BLaER1 (cell line): ENCODE measurements at regions not wholly inside any gene's neighbourhood (a gene's known extent, or its start where the extent isn't known, plus 50 kb on each side); places are given as distances from the start of the nearest gene placed in this dataset.

Source experiments
- H3K27ac ChIP-seq: shearing (Covaris generic); formaldehyde crosslinking; 2 replicates; pipeline ENCODE4 v1.8.1; 2022
- H3K27me3 ChIP-seq: shearing (Covaris generic); formaldehyde crosslinking; 2 replicates; pipeline ENCODE4 v1.8.1; 2022
- H3K36me3 ChIP-seq: shearing (Covaris generic); formaldehyde crosslinking; 2 replicates; pipeline ENCODE4 v1.8.1; 2022
- H3K4me1 ChIP-seq: shearing (Covaris generic); formaldehyde crosslinking; 2 replicates; pipeline ENCODE4 v1.8.1; 2022
- H3K4me2 ChIP-seq: shearing (Covaris generic); formaldehyde crosslinking; 2 replicates; pipeline ENCODE4 v1.8.1; 2022
- H3K4me3 ChIP-seq: shearing (Covaris generic); formaldehyde crosslinking; 2 replicates; pipeline ENCODE4 v1.8.1; 2022
- H3K9ac ChIP-seq: shearing (Covaris generic); formaldehyde crosslinking; 2 replicates; pipeline ENCODE4 v1.8.1; 2022
- H3K9me3 ChIP-seq: shearing (Covaris generic); formaldehyde crosslinking; 2 replicates; pipeline ENCODE4 v1.8.1; 2022
- H4K20me1 ChIP-seq: shearing (Covaris generic); formaldehyde crosslinking; 2 replicates; pipeline ENCODE4 v1.8.1; 2022
- Cebpa-rat ChIP-seq: shearing (Covaris generic); IDR thresholded peaks from 2 replicates; pipeline ENCODE4 v1.8.1; 2022

DNA sequence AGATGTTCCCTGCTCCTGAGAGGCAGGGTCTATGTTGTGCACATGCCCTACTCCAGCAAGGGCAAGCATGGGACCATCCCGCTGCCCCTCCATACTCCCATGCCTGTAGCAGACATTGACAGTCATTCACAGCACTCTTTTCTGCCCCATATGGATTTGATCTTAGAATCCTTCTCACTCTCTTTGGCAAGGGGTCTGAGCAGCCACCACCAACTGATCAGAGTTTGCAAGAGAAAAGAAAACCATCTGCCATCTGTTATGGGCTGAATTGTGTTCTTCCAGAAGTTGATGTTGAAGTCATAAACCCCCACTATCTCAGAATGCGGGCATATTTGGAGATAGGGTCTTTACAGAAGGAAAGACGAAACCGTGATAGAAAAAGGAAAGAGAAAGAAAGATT lies 315.1 kb upstream of the CLINT1 start:
- H3K4me1 ChIP-seq: peaks cover 46% of the 10 kb centered on the region
- peak overlapping the region; percentile 98 for H3K27ac ChIP-seq
- H3K36me3 ChIP-seq: peaks cover 52% of the 10 kb centered on the region
- no peaks in the 10 kb centered on the region for H3K27me3 ChIP-seq
- no peak for TF ChIP-seq Cebpa-rat
- 0 out of 2 replicates have a peak overlapping the region, but pooled peaks have one; percentile 4 for H3K9ac ChIP-seq
- peak overlapping the region; percentile 95 for H3K4me2 ChIP-seq
- H4K20me1 ChIP-seq: no peaks in the 10 kb centered on the region
- peaks cover 54% of the 10 kb centered on the region for H3K9me3 ChIP-seq
- peak overlapping the region; percentile 73 for H3K4me3 ChIP-seq

- H3K36me3 ChIP-seq: peaks cover 52% of the 10 kb centered on the region
- H3K27ac ChIP-seq: no peak overlapping the region
- TF ChIP-seq Cebpa-rat: no peak
- no peak overlapping the region for H3K4me2 ChIP-seq
- no peaks in the 10 kb centered on the region for H4K20me1 ChIP-seq
- H3K9me3 ChIP-seq: peaks cover 68% of the 10 kb centered on the region
- no peak overlapping the region for H3K9ac ChIP-seq
- H3K27me3 ChIP-seq: no peaks in the 10 kb centered on the region
- no peak overlapping the region for H3K4me3 ChIP-seq
- H3K4me1 ChIP-seq: peaks cover 26% of the 10 kb centered on the region
Measured at GRCh38 chr5:158172005-158172404, 313.1 kb upstream of the CLINT1 start.

DNA sequence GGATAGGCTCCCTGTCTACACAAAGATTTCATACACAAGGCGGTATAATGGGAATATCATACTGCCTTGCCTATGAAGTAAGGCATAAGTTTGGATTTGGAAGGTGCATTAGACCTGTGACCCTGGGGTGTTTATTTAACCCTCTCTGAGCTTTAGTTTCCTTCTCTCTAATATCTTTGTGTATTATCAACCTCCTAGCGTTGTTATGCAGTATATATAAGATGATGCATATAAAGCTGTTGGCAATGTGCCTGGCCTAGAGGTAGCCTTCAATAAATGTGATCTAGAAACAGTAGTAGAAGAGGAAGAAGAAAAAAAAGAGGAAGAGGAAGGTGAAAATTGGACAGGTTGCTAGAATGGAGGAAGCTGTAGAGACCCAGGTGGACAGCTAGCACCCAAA lies 311.6 kb upstream of the CLINT1 start:
- H3K36me3 ChIP-seq: peaks cover 52% of the 10 kb centered on the region
- no peaks in the 10 kb centered on the region for H3K27me3 ChIP-seq
- H3K9me3 ChIP-seq: peaks cover 73% of the 10 kb centered on the region
- peaks cover 31% of the 10 kb centered on the region for H3K4me1 ChIP-seq
- no peaks in the 10 kb centered on the region for H4K20me1 ChIP-seq
- no peak overlapping the region for H3K27ac ChIP-seq
- H3K4me2 ChIP-seq: no peak overlapping the region
- no peak overlapping the region for H3K9ac ChIP-seq
- TF ChIP-seq Cebpa-rat: no peak
- H3K4me3 ChIP-seq: no peak overlapping the region

- no peaks in the 10 kb centered on the region for H3K27me3 ChIP-seq
- H3K27ac ChIP-seq: no peak overlapping the region
- no peak overlapping the region for H3K4me3 ChIP-seq
- TF ChIP-seq Cebpa-rat: no peak
- H3K4me2 ChIP-seq: no peak overlapping the region
- H3K4me1 ChIP-seq: peaks cover 31% of the 10 kb centered on the region
- H3K9ac ChIP-seq: no peak overlapping the region
- H3K36me3 ChIP-seq: peaks cover 52% of the 10 kb centered on the region
- H4K20me1 ChIP-seq: no peaks in the 10 kb centered on the region
- peaks cover 73% of the 10 kb centered on the region for H3K9me3 ChIP-seq
Measured at GRCh38 chr5:158170060-158170459, 311.1 kb upstream of the CLINT1 start.

GRCh38 chr5:158166424-158166823 lies 307.5 kb upstream of the CLINT1 start:
- no peaks in the 10 kb centered on the region for H3K27me3 ChIP-seq

DNA sequence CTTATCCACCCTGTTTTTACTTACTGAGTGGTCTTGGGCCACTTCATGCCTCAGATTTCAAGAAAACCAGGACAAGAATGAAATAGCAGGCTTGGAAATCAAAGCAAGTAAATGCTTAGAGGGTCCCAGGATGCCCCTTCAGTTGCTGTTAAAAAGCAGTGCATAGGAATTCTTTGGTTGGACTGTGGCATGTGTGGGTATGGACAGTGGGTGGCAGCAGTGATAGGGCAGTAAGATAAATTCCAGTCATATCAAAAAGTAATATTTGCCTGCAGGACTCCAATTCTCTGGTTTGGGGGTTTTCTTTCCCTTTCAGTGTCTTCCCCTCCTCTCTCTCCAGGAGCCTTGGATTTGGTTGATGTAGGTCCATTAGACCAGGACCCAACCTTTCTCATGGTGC lies 306.7 kb upstream of the CLINT1 start:
- TF ChIP-seq Cebpa-rat: no peak
- H4K20me1 ChIP-seq: no peaks in the 10 kb centered on the region
- H3K9ac ChIP-seq: no peak overlapping the region
- no peak overlapping the region for H3K4me3 ChIP-seq
- H3K9me3 ChIP-seq: peaks cover 40% of the 10 kb centered on the region
- no peaks in the 10 kb centered on the region for H3K27me3 ChIP-seq
- H3K27ac ChIP-seq: no peak overlapping the region
- H3K4me2 ChIP-seq: no peak overlapping the region
- peaks cover 15% of the 10 kb centered on the region; the same call in 1 of the 2 replicates for H3K36me3 ChIP-seq
- peaks cover 17% of the 10 kb centered on the region for H3K4me1 ChIP-seq

More at GRCh38 chr5:158166424-158166823, 307.5 kb upstream of the CLINT1 start:
- Histone ChIP-seq H3K4me1 (peaks cover 17% of the 10 kb centered on the region), H3K27ac (peak overlapping the region; percentile 27; the same call in 1 of the 2 replicates), H4K20me1 (no peaks in the 10 kb centered on the region), H3K4me3 (no peak overlapping the region), H3K9me3 (peaks cover 47% of the 10 kb centered on the region), H3K4me2 (peak overlapping the region; percentile 18), H3K9ac (no peak overlapping the region), H3K36me3 (peaks cover 23% of the 10 kb centered on the region)
- no peak for TF ChIP-seq Cebpa-rat

DNA sequence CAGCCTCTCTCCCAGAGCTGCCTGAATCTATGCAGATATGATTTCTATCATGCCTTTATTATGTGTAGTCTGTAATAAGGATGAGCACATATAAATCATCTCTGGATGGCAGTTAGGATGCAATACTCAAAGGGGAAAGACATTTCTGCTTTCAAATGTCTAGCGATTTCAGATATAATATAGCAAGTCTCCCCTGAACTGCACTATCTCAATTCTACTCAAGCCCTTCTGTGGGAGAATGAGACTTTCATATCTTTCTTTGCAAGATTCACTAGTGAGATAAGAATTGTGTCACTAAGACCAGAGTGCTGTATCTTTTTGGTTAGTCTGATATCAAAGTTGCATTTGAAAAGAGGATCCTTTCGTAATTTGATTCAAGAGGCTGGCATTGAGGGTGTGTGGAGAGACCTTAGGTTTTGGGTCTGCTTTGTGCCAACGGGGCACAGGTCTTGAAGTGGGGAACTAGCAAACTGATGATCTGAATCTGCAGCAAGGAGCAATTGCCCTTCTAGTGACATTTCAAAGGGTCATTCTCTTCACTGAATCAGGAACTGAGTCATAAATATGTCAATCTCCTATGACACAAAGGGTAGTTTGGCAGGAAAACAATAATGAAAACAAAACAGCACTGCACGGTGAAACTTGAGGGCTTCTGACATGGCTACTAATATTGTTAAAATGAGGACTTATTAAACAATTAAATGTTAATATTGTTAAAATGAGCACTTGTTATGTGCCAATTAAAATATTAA lies 305.5 kb upstream of the CLINT1 start:
- no peaks in the 10 kb centered on the region for H3K27me3 ChIP-seq
- no peak overlapping the region for H3K4me2 ChIP-seq
- peaks cover 5% of the 10 kb centered on the region; the same call in 1 of the 2 replicates for H3K36me3 ChIP-seq
- TF ChIP-seq Cebpa-rat: no peak
- H4K20me1 ChIP-seq: no peaks in the 10 kb centered on the region
- H3K4me1 ChIP-seq: peaks cover 17% of the 10 kb centered on the region
- no peak overlapping the region for H3K9ac ChIP-seq
- H3K9me3 ChIP-seq: peaks cover 28% of the 10 kb centered on the region
- H3K4me3 ChIP-seq: no peak overlapping the region
- no peak overlapping the region for H3K27ac ChIP-seq

GRCh38 chr5:158163451-158164295 lies 304.7 kb upstream of the CLINT1 start:
- no peaks in the 10 kb centered on the region for H4K20me1 ChIP-seq
- H3K4me1 ChIP-seq: peaks cover 17% of the 10 kb centered on the region
- H3K36me3 ChIP-seq: no peaks in the 10 kb centered on the region
- H3K27ac ChIP-seq: no peak overlapping the region
- no peak overlapping the region for H3K9ac ChIP-seq
- no peak overlapping the region for H3K4me3 ChIP-seq
- peaks cover 22% of the 10 kb centered on the region for H3K9me3 ChIP-seq
- no peak overlapping the region for H3K4me2 ChIP-seq
- TF ChIP-seq Cebpa-rat: no peak
- no peaks in the 10 kb centered on the region for H3K27me3 ChIP-seq

DNA sequence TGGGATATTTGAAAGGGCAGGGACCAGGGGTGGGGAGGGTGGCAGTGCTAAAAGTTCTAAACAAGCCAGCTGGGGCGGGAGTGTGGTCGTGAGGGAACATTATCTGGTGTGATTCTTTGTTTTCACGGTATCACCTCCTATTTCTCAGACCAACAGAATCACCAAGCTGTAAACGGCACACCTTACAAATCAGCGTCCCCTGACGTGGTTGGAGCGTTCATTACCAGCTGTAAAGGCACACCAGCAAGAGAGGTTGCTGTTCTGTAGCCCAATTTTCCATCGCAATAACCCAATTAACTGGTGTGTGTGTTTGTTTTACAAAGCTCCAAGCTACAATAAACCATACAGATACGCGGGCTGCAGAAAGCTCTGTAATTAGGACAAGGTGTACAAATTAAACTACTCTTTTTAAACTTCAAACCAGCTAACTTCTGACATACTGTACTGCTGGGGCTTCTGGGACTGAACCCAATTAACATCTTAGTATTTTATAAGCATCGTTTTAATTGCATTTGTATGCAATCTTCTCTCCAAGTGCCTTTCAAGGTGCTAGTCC lies 303.6 kb upstream of the CLINT1 start:
- Histone ChIP-seq H3K4me1 (peaks cover 17% of the 10 kb centered on the region), H3K9me3 (peaks cover 13% of the 10 kb centered on the region), H3K4me3 (no peak overlapping the region), H3K36me3 (no peaks in the 10 kb centered on the region), H3K27me3 (no peaks in the 10 kb centered on the region), H3K9ac (no peak overlapping the region), H4K20me1 (no peaks in the 10 kb centered on the region), H3K4me2 (no peak overlapping the region), H3K27ac (no peak overlapping the region)
- no peak for TF ChIP-seq Cebpa-rat

- H3K4me3 ChIP-seq: no peak overlapping the region
- H3K9me3 ChIP-seq: peaks cover 9% of the 10 kb centered on the region
- no peak overlapping the region for H3K27ac ChIP-seq
- TF ChIP-seq Cebpa-rat: no peak
- no peaks in the 10 kb centered on the region for H3K27me3 ChIP-seq
- peaks cover 17% of the 10 kb centered on the region for H3K4me1 ChIP-seq
- no peak overlapping the region for H3K4me2 ChIP-seq
- H4K20me1 ChIP-seq: no peaks in the 10 kb centered on the region
- H3K36me3 ChIP-seq: no peaks in the 10 kb centered on the region
- no peak overlapping the region for H3K9ac ChIP-seq
Measured at GRCh38 chr5:158162026-158162425, 303.1 kb upstream of the CLINT1 start.
